ENCODE measurements at regions not wholly inside any gene's neighbourhood (a gene's known extent, or its start where the extent isn't known, plus 50 kb on each side); places are given as distances from the start of the nearest gene placed in this dataset.
A peak's percentile ranks its signal among the peaks of the same experiment; 100 is the strongest.

- DNase-seq = no peak
Measured at GRCh38 chr9:79955300-79955699, 383.5 kb downstream of the TLE4 start.

GRCh38 chr9:79953908-79954307 is 382.1 kb downstream of the TLE4 start:
- DNase-seq = no peak

GRCh38 chr9:79952401-79952800 is 380.6 kb downstream of the TLE4 start:
- DNase-seq = no peak

GRCh38 chr9:79946712-79947111 is 374.9 kb downstream of the TLE4 start:
- peak; percentile 46 for DNase-seq

GRCh38 chr9:79945495-79945894 is 373.7 kb downstream of the TLE4 start:
- DNase-seq = no peak

GRCh38 chr9:79945016-79945415 is 373.3 kb downstream of the TLE4 start:
- no peak for DNase-seq

GRCh38 chr9:79940919-79941318 is 369.2 kb downstream of the TLE4 start:
- no peak for DNase-seq

- peak; percentile 42 for DNase-seq
Measured at GRCh38 chr9:79939819-79940218, 368.1 kb downstream of the TLE4 start.

- no peak for DNase-seq
Measured at GRCh38 chr9:79936336-79936735, 364.6 kb downstream of the TLE4 start.

GRCh38 chr9:79929285-79929684 is 357.5 kb downstream of the TLE4 start:
- no peak for DNase-seq

- DNase-seq = no peak
Measured at GRCh38 chr9:79928661-79929223, 357.0 kb downstream of the TLE4 start.

- no peak for DNase-seq
Measured at GRCh38 chr9:79925326-79925725, 353.6 kb downstream of the TLE4 start.

- no peak for DNase-seq
Measured at GRCh38 chr9:79924836-79925235, 353.1 kb downstream of the TLE4 start.

- no peak for DNase-seq
Measured at GRCh38 chr9:79917421-79917820, 345.7 kb downstream of the TLE4 start.

- DNase-seq = no peak
Measured at GRCh38 chr9:79913867-79914266, 342.1 kb downstream of the TLE4 start.

GRCh38 chr9:79912318-79913070 is 340.7 kb downstream of the TLE4 start:
- no peak for DNase-seq

- DNase-seq = no peak
Measured at GRCh38 chr9:79911724-79912123, 340.0 kb downstream of the TLE4 start.

GRCh38 chr9:79902825-79903600 is 331.2 kb downstream of the TLE4 start:
- DNase-seq = no peak

GRCh38 chr9:79900754-79901153 is 329.0 kb downstream of the TLE4 start:
- no peak for DNase-seq

GRCh38 chr9:79896390-79896980 is 324.7 kb downstream of the TLE4 start:
- no peak for DNase-seq

- DNase-seq = no peak
Measured at GRCh38 chr9:79895232-79895631, 323.5 kb downstream of the TLE4 start.

- no peak for DNase-seq
Measured at GRCh38 chr9:79889369-79889768, 317.6 kb downstream of the TLE4 start.

GRCh38 chr9:79885093-79885857 is 313.5 kb downstream of the TLE4 start:
- no peak for DNase-seq
